ENCODE measurements at regions not wholly inside any gene's neighbourhood (a gene's known extent, or its start where the extent isn't known, plus 50 kb on each side); places are given as distances from the start of the nearest gene placed in this dataset.

DNA sequence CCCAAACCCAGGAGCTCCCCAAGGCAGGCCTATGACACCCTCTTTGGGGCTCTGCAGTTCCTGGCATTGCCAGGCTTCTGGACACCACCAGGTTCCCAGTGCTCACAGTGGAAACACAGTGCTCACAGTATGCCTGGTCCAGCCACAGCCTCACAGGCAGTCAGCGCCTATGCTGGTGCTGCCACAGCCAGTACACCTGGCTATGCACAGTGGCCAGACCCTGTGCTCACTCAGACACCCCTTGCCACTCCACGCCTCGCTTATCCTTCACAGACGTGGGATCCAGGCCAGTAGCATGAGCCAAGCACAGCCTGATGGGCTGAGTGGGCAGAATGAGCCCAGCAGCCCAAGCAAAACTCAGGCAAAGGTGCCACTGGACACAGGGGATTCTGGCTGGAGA, 579.2 kb upstream of the ADGRL2 start:
- Histone ChIP-seq H3K9me2 (replicated peaks; ENCODE audit: insufficient read depth, low read length) (no peaks in the 10 kb centered on the region), H3K36me3 (ENCODE audit: insufficient read depth, low read length) (no peaks in the 10 kb centered on the region), H3K4me1 (ENCODE audit: low read length) (no peaks in the 10 kb centered on the region), H3K79me2 (ENCODE audit: low read length) (no peaks in the 10 kb centered on the region), H4K20me1 (ENCODE audit: insufficient read depth, low read depth, low read length) (no peaks in the 10 kb centered on the region), H3K27me3 (ENCODE audit: low read length) (no peaks in the 10 kb centered on the region), H2AFZ (ENCODE audit: low read length) (no peak overlapping the region), H3K4me3 (ENCODE audit: low read length) (no peak overlapping the region), H3K9ac (ENCODE audit: low read length) (no peak overlapping the region), H3K9me3 (ENCODE audit: low read length) (peaks cover 13% of the 10 kb centered on the region), H3K27ac (ENCODE audit: low read length) (no peak overlapping the region), H3K4me2 (ENCODE audit: low read depth, low read length, poor library complexity, severe bottlenecking) (no peak overlapping the region)
- DNase-seq = no peak

DNA sequence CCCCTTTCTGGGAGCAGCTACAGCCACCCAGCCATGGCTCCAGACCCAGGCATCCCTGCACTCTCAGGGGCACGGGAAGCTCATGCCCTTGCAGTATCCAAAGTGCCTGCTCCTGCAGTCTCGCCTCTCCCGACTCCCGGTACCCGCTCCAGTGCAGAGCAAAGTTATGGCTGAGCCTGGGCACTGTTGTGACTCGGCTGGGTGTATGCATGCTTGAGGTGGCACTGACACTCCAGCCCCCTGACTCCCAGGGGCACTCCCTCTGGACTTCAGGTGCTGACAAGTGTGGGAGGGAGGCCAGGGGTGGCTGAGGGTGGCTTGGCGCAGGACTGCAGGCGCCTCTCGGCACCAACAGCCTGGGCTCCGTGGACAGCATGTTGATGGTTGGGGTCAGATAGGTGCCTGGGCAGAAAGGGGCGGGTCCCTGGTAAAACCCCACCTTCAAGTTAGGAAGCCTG, 580.1 kb upstream of the ADGRL2 start:
- Histone ChIP-seq H3K27me3 (ENCODE audit: low read length) (no peaks in the 10 kb centered on the region), H3K9me3 (ENCODE audit: low read length) (peaks cover 14% of the 10 kb centered on the region), H3K4me1 (ENCODE audit: low read length) (no peaks in the 10 kb centered on the region), H2AFZ (ENCODE audit: low read length) (no peak overlapping the region), H3K4me2 (ENCODE audit: low read depth, low read length, poor library complexity, severe bottlenecking) (no peak overlapping the region), H3K9me2 (replicated peaks; ENCODE audit: insufficient read depth, low read length) (no peaks in the 10 kb centered on the region), H3K79me2 (ENCODE audit: low read length) (no peaks in the 10 kb centered on the region), H3K9ac (ENCODE audit: low read length) (no peak overlapping the region), H3K36me3 (ENCODE audit: insufficient read depth, low read length) (no peaks in the 10 kb centered on the region), H3K27ac (ENCODE audit: low read length) (no peak overlapping the region), H3K4me3 (ENCODE audit: low read length) (no peak overlapping the region), H4K20me1 (ENCODE audit: insufficient read depth, low read depth, low read length) (no peaks in the 10 kb centered on the region)
- DNase-seq = no peak

DNA sequence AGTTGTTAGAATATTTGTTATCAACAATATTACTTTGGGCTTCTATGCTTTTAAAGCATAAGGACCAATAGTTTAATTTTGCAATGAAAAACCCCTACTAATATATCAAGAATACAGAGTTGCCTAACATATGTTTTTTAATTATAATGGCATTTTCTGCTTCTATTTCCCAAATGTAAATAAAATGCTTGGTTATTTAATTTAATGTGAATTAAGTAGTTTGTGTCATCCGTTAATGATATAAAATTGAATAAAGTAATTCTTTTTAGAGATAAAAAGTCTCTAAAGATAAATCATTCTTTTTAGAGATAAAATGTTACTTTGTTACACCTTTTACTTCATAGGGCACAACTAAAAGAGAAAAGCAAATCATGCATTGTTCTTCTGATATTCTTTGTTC, 583.7 kb upstream of the ADGRL2 start:
- Histone ChIP-seq H3K27me3 (ENCODE audit: low read length) (no peaks in the 10 kb centered on the region), H3K36me3 (ENCODE audit: insufficient read depth, low read length) (no peaks in the 10 kb centered on the region), H3K4me2 (ENCODE audit: low read depth, low read length, poor library complexity, severe bottlenecking) (no peak overlapping the region), H3K79me2 (ENCODE audit: low read length) (no peaks in the 10 kb centered on the region), H3K9me3 (ENCODE audit: low read length) (peaks cover 16% of the 10 kb centered on the region), H3K27ac (ENCODE audit: low read length) (no peak overlapping the region), H3K4me3 (ENCODE audit: low read length) (no peak overlapping the region), H2AFZ (ENCODE audit: low read length) (no peak overlapping the region), H3K9me2 (replicated peaks; ENCODE audit: insufficient read depth, low read length) (no peaks in the 10 kb centered on the region), H4K20me1 (ENCODE audit: insufficient read depth, low read depth, low read length) (no peaks in the 10 kb centered on the region), H3K9ac (ENCODE audit: low read length) (no peak overlapping the region), H3K4me1 (ENCODE audit: low read length) (no peaks in the 10 kb centered on the region)
- no peak for DNase-seq

DNA sequence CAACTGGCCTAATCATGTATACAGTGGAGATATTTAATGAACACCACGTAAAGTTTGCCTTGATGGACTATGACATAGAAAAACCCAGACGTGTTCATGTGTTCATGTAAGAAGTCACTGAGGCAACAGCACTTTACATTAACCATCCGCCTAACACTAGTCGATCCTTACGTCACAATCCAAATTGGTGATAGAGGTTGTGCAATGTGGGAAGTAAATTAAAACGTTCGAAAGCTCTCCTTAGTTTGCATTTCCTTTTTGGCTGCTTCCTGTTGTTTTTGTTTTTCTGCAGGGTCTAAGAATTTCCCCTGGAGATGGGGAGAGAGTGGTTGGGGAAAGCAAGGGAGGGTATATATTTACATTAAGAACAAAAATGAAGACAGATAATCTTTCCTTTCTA, 587.5 kb upstream of the ADGRL2 start:
- no peak overlapping the region for H3K9ac ChIP-seq (ENCODE audit: low read length)
- no peak overlapping the region for H3K27ac ChIP-seq (ENCODE audit: low read length)
- no peaks in the 10 kb centered on the region for H3K79me2 ChIP-seq (ENCODE audit: low read length)
- H3K9me2 ChIP-seq (replicated peaks; ENCODE audit: insufficient read depth, low read length) = no peaks in the 10 kb centered on the region
- no peaks in the 10 kb centered on the region for H3K27me3 ChIP-seq (ENCODE audit: low read length)
- no peak overlapping the region for H3K4me3 ChIP-seq (ENCODE audit: low read length)
- H3K9me3 ChIP-seq (ENCODE audit: low read length) = peaks cover 14% of the 10 kb centered on the region
- DNase-seq = no peak
- no peaks in the 10 kb centered on the region for H4K20me1 ChIP-seq (ENCODE audit: insufficient read depth, low read depth, low read length)
- no peak overlapping the region for H2AFZ ChIP-seq (ENCODE audit: low read length)
- H3K4me1 ChIP-seq (ENCODE audit: low read length) = no peaks in the 10 kb centered on the region
- H3K36me3 ChIP-seq (ENCODE audit: insufficient read depth, low read length) = no peaks in the 10 kb centered on the region
- H3K4me2 ChIP-seq (ENCODE audit: low read depth, low read length, poor library complexity, severe bottlenecking) = no peak overlapping the region

DNA sequence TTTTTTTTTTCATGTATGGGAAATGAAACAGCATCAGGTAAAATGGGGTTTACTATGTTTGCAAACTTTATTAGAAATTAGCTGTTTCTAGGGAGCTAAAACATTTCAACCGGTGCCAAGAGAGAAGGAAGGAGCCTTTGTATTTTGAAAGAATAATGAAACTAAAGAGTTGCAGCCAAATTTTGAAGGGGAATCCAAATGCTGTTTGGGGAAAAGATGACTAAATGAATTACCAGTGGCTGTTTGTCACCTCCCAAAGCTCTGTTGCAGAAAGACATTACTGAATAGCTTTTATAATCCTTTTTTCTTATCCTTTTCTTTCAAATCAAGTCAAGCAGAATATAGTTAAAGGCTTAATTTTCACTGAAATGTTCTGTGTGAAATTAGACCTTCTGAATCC, 591.3 kb upstream of the ADGRL2 start:
- DNase-seq = no peak
- no peaks in the 10 kb centered on the region for H3K9me2 ChIP-seq (replicated peaks; ENCODE audit: insufficient read depth, low read length)
- no peak overlapping the region for H3K27ac ChIP-seq (ENCODE audit: low read length)
- no peak overlapping the region for H2AFZ ChIP-seq (ENCODE audit: low read length)
- no peak overlapping the region for H3K4me3 ChIP-seq (ENCODE audit: low read length)
- H3K9me3 ChIP-seq (ENCODE audit: low read length) = peaks cover 18% of the 10 kb centered on the region
- no peaks in the 10 kb centered on the region for H4K20me1 ChIP-seq (ENCODE audit: insufficient read depth, low read depth, low read length)
- H3K9ac ChIP-seq (ENCODE audit: low read length) = no peak overlapping the region
- no peaks in the 10 kb centered on the region for H3K79me2 ChIP-seq (ENCODE audit: low read length)
- H3K36me3 ChIP-seq (ENCODE audit: insufficient read depth, low read length) = no peaks in the 10 kb centered on the region
- H3K4me2 ChIP-seq (ENCODE audit: low read depth, low read length, poor library complexity, severe bottlenecking) = no peak overlapping the region
- no peaks in the 10 kb centered on the region for H3K27me3 ChIP-seq (ENCODE audit: low read length)
- H3K4me1 ChIP-seq (ENCODE audit: low read length) = no peaks in the 10 kb centered on the region

DNA sequence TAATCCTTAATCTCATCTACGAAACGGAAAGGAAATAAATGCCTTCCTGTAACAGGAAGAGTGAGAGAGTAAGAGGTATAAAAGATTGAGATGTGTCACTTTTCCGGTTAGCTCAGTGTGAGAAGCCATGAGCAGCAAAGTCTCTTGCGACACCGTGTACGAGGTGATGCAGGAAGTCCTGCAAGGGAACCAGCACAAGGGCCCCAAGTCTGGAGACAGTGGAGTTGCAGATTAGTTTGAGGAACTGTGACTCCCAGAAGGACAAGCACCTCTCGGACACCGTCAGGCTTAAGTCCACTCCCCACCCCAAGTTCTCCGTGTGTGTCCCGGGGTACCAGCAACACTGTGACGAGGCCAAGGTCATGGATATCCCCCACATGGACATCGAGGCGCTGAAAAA, 592.3 kb upstream of the ADGRL2 start:
- no peaks in the 10 kb centered on the region for H4K20me1 ChIP-seq (ENCODE audit: insufficient read depth, low read depth, low read length)
- no peak overlapping the region for H3K9ac ChIP-seq (ENCODE audit: low read length)
- no peak overlapping the region for H2AFZ ChIP-seq (ENCODE audit: low read length)

DNA sequence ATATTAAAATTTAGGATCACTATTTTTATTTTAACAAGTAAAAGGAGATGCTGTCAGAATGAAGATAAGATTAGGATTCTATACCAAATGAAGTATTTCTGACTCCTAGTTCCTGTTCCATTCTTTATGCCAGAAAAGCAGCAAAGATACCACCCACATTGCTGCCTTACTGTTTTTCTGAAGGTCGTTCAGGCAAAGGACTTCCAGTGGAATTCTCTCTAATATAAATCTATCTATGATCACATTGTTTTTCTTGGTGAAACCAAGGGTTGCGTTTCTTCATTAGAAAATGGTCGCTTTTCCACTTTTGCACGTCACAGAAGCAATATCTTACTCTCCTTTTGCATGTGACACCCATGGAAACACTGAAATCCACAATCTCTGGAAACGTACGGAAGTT, 594.8 kb upstream of the ADGRL2 start:
- Histone ChIP-seq H3K79me2 (ENCODE audit: low read length) (no peaks in the 10 kb centered on the region), H3K4me2 (ENCODE audit: low read depth, low read length, poor library complexity, severe bottlenecking) (no peak overlapping the region), H3K27ac (ENCODE audit: low read length) (no peak overlapping the region), H4K20me1 (ENCODE audit: insufficient read depth, low read depth, low read length) (no peaks in the 10 kb centered on the region), H3K4me1 (ENCODE audit: low read length) (no peaks in the 10 kb centered on the region), H3K4me3 (ENCODE audit: low read length) (no peak overlapping the region), H3K36me3 (ENCODE audit: insufficient read depth, low read length) (no peaks in the 10 kb centered on the region), H3K9me2 (replicated peaks; ENCODE audit: insufficient read depth, low read length) (no peaks in the 10 kb centered on the region), H3K9me3 (ENCODE audit: low read length) (peaks cover 22% of the 10 kb centered on the region), H2AFZ (ENCODE audit: low read length) (no peak overlapping the region), H3K27me3 (ENCODE audit: low read length) (no peaks in the 10 kb centered on the region), H3K9ac (ENCODE audit: low read length) (no peak overlapping the region)
- DNase-seq = no peak

More for the DNA sequence above, 592.3 kb upstream of the ADGRL2 start:
- Histone ChIP-seq H3K4me1 (ENCODE audit: low read length) (no peaks in the 10 kb centered on the region), H3K79me2 (ENCODE audit: low read length) (no peaks in the 10 kb centered on the region), H3K4me3 (ENCODE audit: low read length) (no peak overlapping the region), H3K9me2 (replicated peaks; ENCODE audit: insufficient read depth, low read length) (no peaks in the 10 kb centered on the region), H3K4me2 (ENCODE audit: low read depth, low read length, poor library complexity, severe bottlenecking) (no peak overlapping the region), H3K27me3 (ENCODE audit: low read length) (no peaks in the 10 kb centered on the region), H3K36me3 (ENCODE audit: insufficient read depth, low read length) (no peaks in the 10 kb centered on the region), H3K27ac (ENCODE audit: low read length) (no peak overlapping the region), H3K9me3 (ENCODE audit: low read length) (peaks cover 22% of the 10 kb centered on the region)
- DNase-seq = no peak

DNA sequence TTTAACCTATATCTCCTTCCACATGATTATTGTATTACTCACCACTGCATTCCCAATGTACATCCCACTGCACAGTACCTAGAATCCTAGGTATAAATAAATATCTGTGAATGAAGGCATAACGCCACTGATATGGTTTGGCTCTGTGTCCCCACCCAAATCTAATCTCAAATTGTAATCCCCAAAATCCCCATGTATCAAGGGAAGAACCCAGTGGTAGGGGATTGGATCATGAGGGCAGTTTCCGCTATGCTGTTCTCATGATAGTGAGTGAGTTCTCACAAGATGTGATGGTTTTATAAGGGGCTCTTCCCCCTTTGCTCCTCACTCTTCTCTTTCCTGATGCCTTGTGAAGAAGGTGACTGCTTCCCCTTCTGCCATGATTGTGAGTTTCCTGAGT, 599.0 kb upstream of the ADGRL2 start:
- Histone ChIP-seq H3K4me2 (ENCODE audit: low read depth, low read length, poor library complexity, severe bottlenecking) (no peak overlapping the region), H3K9me3 (ENCODE audit: low read length) (peaks cover 19% of the 10 kb centered on the region), H3K36me3 (ENCODE audit: insufficient read depth, low read length) (no peaks in the 10 kb centered on the region), H3K9ac (ENCODE audit: low read length) (no peak overlapping the region), H3K27ac (ENCODE audit: low read length) (no peak overlapping the region), H3K9me2 (replicated peaks; ENCODE audit: insufficient read depth, low read length) (no peaks in the 10 kb centered on the region), H2AFZ (ENCODE audit: low read length) (no peak overlapping the region), H3K4me1 (ENCODE audit: low read length) (no peaks in the 10 kb centered on the region), H3K4me3 (ENCODE audit: low read length) (no peak overlapping the region), H4K20me1 (ENCODE audit: insufficient read depth, low read depth, low read length) (no peaks in the 10 kb centered on the region), H3K27me3 (ENCODE audit: low read length) (no peaks in the 10 kb centered on the region), H3K79me2 (ENCODE audit: low read length) (no peaks in the 10 kb centered on the region)
- no peak for DNase-seq

DNA sequence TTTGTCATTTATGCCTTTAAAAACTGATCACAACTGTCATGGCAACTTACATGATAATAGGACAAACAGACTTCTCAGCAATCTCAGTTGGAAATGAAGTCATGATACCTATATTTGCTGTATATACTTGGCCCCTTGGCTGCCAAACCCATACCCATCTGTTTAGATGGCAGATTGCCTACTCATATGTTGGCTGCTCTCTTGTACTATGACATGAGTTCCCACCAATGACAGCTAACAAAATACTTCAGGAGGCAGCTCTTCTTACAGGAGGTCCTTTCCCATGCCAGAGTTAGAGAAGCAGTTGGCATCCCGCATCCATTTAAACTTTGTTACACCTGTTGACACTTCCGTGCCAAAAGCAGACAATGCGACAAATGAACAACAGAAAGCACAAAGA, 603.1 kb upstream of the ADGRL2 start:
- no peaks in the 10 kb centered on the region for H3K36me3 ChIP-seq (ENCODE audit: insufficient read depth, low read length)
- H3K27me3 ChIP-seq (ENCODE audit: low read length) = no peaks in the 10 kb centered on the region
- H3K4me1 ChIP-seq (ENCODE audit: low read length) = no peaks in the 10 kb centered on the region
- H2AFZ ChIP-seq (ENCODE audit: low read length) = no peak overlapping the region
- peaks cover 21% of the 10 kb centered on the region for H3K9me3 ChIP-seq (ENCODE audit: low read length)
- H3K9me2 ChIP-seq (replicated peaks; ENCODE audit: insufficient read depth, low read length) = no peaks in the 10 kb centered on the region
- no peak overlapping the region for H3K9ac ChIP-seq (ENCODE audit: low read length)
- no peaks in the 10 kb centered on the region for H4K20me1 ChIP-seq (ENCODE audit: insufficient read depth, low read depth, low read length)
- H3K4me2 ChIP-seq (ENCODE audit: low read depth, low read length, poor library complexity, severe bottlenecking) = no peak overlapping the region
- DNase-seq = no peak
- H3K27ac ChIP-seq (ENCODE audit: low read length) = no peak overlapping the region
- no peak overlapping the region for H3K4me3 ChIP-seq (ENCODE audit: low read length)
- H3K79me2 ChIP-seq (ENCODE audit: low read length) = no peaks in the 10 kb centered on the region
